HG03025 (cell line): ENCODE measurements at regions not wholly inside any gene's neighbourhood (a gene's known extent, or its start where the extent isn't known, plus 50 kb on each side); places are given as distances from the start of the nearest gene placed in this dataset.

Source experiments
- ATAC-seq: cut with Tn5 transposase; IDR thresholded peaks from one replicate; pipeline ENCODE4 v1.9.1; 2021; ENCODE audit warnings: mild to moderate bottlenecking, moderate library complexity; ENCODE audit not compliant: unreplicated experiment, low FRiP score

GRCh38 chr18:11246495-11247300 is 97.3 kb upstream of the PIEZO2 start:
- no peak for ATAC-seq

DNA sequence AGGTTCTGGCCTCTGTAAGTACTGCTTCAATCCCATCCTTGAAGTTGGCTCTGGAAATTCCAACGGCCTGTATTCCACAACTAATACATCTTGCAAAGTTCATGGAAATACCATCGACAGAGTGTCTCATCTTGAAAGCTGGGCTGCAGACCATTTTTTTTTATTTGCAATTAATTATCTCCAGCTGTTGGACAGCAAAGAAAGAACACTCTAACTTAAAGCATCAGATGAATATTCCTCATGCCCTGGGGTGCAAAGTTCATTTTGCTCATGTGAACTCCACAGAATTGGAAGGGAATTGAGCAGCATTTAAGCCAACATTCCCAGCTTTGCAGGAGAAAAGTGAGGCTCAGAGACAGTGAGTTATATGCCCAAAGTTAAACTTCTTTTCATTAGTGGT is 96.5 kb upstream of the PIEZO2 start:
- ATAC-seq = no peak

- no peak for ATAC-seq
Observed at GRCh38 chr18:11237484-11237883, 88.1 kb upstream of the PIEZO2 start.

DNA sequence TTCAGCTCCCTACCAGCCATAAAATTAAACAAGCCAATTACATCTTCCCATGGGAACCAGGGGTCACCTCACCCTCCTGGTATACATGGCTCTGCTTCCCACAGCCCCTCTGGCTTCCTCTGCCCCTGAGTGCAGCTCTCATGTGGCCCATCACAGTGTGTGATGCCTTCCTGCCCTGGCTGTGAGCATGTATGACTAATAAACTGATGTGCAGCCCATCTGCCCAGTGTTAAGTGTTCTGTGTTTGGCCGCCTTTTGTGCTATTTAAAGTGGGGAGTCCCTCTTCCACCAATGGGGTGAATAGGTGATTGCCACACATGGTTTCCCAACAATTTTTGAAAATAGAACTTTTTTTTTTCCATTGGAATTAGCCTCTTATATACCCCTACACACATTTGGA is 87.7 kb upstream of the PIEZO2 start:
- no peak for ATAC-seq

DNA sequence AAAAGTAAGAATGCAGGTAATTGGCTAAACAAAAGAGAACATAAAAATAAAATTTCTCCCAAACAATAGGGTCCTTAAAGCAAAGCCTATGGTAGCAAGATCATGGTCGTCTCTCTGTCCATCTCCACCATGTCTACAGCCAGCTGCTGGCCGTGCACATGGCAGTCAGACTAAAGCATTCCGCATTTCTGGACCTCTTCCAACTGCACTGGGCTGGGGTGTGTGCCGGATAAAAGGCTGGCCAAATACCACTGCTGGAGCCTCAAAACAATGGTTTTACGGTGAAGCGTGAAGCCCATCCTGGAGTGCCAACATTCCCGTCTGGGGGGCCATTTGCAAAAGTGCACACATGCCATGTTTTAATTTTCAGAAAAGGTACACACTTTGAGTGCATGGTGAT is 74.8 kb upstream of the PIEZO2 start:
- no peak for ATAC-seq

- ATAC-seq = no peak
Observed at GRCh38 chr18:11219571-11219970, 70.2 kb upstream of the PIEZO2 start.

DNA sequence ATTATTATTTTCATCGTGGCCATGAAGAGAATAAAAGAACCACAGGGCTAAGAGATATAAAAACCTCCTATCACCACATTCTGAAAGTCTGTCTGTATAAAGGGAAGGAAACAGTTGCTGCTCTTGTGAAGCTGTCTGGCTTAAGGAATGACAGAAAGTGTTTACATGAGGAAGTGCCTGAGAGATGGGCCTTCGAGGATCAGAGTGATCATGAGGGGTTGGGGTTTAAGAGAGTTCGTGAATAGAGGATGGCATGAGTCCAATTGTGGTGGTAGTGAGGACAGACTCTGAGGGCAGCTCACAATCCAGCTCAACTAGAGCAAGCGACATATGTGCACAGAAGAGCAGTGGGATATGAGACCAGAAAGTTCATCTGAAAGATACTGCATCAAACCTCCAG is 65.8 kb upstream of the PIEZO2 start:
- ATAC-seq = no peak

- no peak for ATAC-seq
Observed at GRCh38 chr18:11204020-11204419, 54.7 kb upstream of the PIEZO2 start.

DNA sequence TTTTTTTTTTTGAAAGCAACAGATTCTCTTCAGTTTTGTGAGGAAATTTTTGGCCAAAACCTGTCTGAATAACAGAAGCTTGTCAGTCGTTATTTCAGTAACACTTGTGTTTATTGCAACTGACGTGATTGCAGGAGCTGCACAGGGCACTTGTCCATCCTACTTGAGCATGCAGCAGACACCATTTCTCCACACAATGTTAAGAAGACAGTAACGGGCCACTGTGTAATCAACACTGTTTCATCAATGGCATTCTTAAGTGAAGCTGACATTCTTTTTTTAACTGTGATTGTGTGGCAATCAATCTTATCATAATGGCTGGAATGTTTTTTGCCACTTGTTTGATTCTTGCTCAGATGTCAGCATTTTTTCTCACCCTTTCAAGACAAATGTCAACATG is 50.1 kb upstream of the PIEZO2 start:
- ATAC-seq = no peak
